A673 (cell line): ENCODE measurements at regions not wholly inside any gene's neighbourhood (a gene's known extent, or its start where the extent isn't known, plus 50 kb on each side); places are given as distances from the start of the nearest gene placed in this dataset.

ENCODE experiments used
- CTCF ChIP-seq: fragments of 300-800, 200-600 bp; sonication (generic); conservative IDR thresholded peaks from 2 replicates; pipeline ENCODE4 v1.5.1; 2017; ENCODE audit warnings: low read depth, mild to moderate bottlenecking, antibody characterized with exemption, low read length, moderate library complexity, mixed read lengths
- EZH2 ChIP-seq: fragments of 200-600 bp; sonication (generic); IDR thresholded peaks from 2 replicates; pipeline ENCODE4 v1.6.1; 2017; ENCODE audit warnings: borderline replicate concordance, low read depth, mild to moderate bottlenecking, mixed read lengths, antibody characterized with exemption, low read length; ENCODE audit not compliant: poor library complexity, severe bottlenecking

GRCh38 chr5:57417320-57417719 lies 65.3 kb downstream of the ACTBL2 start:
- TF ChIP-seq CTCF (no peak), EZH2 (no peak)
